ENCODE measurements at regions not wholly inside any gene's neighbourhood (a gene's known extent, or its start where the extent isn't known, plus 50 kb on each side); places are given as distances from the start of the nearest gene placed in this dataset.

GRCh38 chr16:73152386-73153125 is 104.6 kb upstream of the ZFHX3 start:
- Histone ChIP-seq H3K36me3 (no peaks in the 10 kb centered on the region), H3K27ac (no peak overlapping the region), H3K4me3 (no peak overlapping the region), H3K9me3 (no peaks in the 10 kb centered on the region), H3K27me3 (no peaks in the 10 kb centered on the region), H3K4me1 (no peaks in the 10 kb centered on the region)
- TF ChIP-seq CTCF (IDR thresholded peaks at IDR 0.05): no peak
- TF ChIP-seq POLR2A (IDR thresholded peaks at IDR 0.05): no peak
- TF ChIP-seq POLR2AphosphoS5 (IDR thresholded peaks at IDR 0.05; ENCODE audit: insufficient read depth in 1 of 2, low read depth in 1 of 2): no peak
- DNase-seq (ENCODE audit: extremely low spot score in 2 of 2): no peak
- intact Hi-C loops (cut with DNase I): no loop called here

GRCh38 chr16:73151941-73152340 is 104.0 kb upstream of the ZFHX3 start:
- no peak overlapping the region for H3K27ac ChIP-seq
- intact Hi-C loops (cut with DNase I): no loop called here
- H3K36me3 ChIP-seq: no peaks in the 10 kb centered on the region
- TF ChIP-seq POLR2A (IDR thresholded peaks at IDR 0.05) (no peak), CTCF (IDR thresholded peaks at IDR 0.05) (no peak), POLR2AphosphoS5 (IDR thresholded peaks at IDR 0.05; ENCODE audit: insufficient read depth in 1 of 2, low read depth in 1 of 2) (no peak)
- DNase-seq (ENCODE audit: extremely low spot score in 2 of 2): no peak
- H3K27me3 ChIP-seq: no peaks in the 10 kb centered on the region
- H3K4me1 ChIP-seq: no peaks in the 10 kb centered on the region
- H3K9me3 ChIP-seq: no peaks in the 10 kb centered on the region
- H3K4me3 ChIP-seq: no peak overlapping the region

DNA sequence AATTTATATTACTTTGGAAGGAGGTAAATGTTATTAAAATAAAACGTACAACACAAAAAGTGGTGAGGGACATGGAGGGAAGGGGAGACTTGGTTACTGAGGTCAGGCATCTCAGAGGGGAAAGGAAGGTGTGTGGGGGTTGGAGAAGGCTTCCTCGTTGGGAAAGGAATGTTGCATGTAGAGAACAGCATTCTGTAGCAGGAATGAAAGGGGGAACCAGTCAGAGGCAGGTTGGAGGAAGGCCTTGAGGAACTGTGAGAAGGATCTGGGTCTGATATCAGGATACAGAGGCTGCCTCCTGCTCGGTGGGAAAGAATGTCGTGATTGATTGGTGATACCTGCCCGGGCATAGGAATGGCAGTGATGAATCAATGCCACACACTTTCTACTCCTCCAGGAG is 103.3 kb upstream of the ZFHX3 start:
- Histone ChIP-seq H3K36me3 (no peaks in the 10 kb centered on the region), H3K27me3 (no peaks in the 10 kb centered on the region), H3K9me3 (no peaks in the 10 kb centered on the region), H3K4me1 (no peaks in the 10 kb centered on the region), H3K27ac (no peak overlapping the region), H3K4me3 (no peak overlapping the region)
- intact Hi-C loops (cut with DNase I): no loop called here
- TF ChIP-seq POLR2A (IDR thresholded peaks at IDR 0.05) (no peak), POLR2AphosphoS5 (IDR thresholded peaks at IDR 0.05; ENCODE audit: insufficient read depth in 1 of 2, low read depth in 1 of 2) (no peak), CTCF (IDR thresholded peaks at IDR 0.05) (no peak)
- DNase-seq (ENCODE audit: extremely low spot score in 2 of 2): no peak

DNA sequence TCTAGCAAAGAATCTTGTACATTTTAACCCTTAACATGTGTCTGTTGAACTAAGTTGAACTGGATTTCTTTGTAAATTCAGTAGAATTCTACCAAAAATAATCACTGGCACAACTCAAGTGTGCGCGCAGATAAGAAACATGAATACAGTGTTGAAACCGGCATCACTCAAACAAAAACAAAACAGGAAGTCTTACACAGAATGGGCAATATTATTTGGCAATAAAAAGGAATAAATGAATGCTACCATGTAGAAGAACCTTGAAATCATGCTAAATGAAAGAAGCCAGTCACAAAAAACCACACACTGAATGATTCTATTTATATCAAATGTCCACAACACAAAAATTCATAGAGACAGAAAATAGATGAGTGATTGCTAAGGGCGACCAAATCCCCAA is 102.9 kb upstream of the ZFHX3 start:
- Histone ChIP-seq H3K27ac (no peak overlapping the region), H3K36me3 (no peaks in the 10 kb centered on the region), H3K27me3 (no peaks in the 10 kb centered on the region), H3K4me1 (no peaks in the 10 kb centered on the region), H3K9me3 (no peaks in the 10 kb centered on the region), H3K4me3 (no peak overlapping the region)
- intact Hi-C loops (cut with DNase I): no loop called here
- TF ChIP-seq CTCF (IDR thresholded peaks at IDR 0.05) (no peak), POLR2AphosphoS5 (IDR thresholded peaks at IDR 0.05; ENCODE audit: insufficient read depth in 1 of 2, low read depth in 1 of 2) (no peak), POLR2A (IDR thresholded peaks at IDR 0.05) (no peak)
- DNase-seq (ENCODE audit: extremely low spot score in 2 of 2): no peak

DNA sequence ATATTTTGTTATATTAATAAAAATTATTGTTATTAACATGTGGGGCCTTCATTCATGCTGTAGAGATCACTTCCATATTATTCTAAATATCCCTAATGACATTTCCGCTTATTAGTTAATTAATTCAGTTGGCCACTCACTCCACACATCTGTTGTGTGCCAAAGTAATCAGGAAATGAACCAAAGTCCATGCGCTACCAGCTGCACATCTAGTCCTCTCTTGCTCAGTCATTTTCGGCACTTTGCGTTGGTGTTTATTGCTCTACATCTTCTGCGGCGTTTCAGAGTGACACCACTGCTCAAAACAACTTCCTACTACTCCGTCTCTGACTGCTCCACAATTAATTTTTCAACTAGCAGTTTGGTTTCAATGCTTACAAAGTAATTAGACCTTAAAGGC is 101.4 kb upstream of the ZFHX3 start:
- no peak overlapping the region for H3K27ac ChIP-seq
- no peak for TF ChIP-seq POLR2AphosphoS5 (IDR thresholded peaks at IDR 0.05; ENCODE audit: insufficient read depth in 1 of 2, low read depth in 1 of 2)
- no peak for TF ChIP-seq CTCF (IDR thresholded peaks at IDR 0.05)
- TF ChIP-seq POLR2A (IDR thresholded peaks at IDR 0.05): no peak
- H3K27me3 ChIP-seq: no peaks in the 10 kb centered on the region
- intact Hi-C loops (cut with DNase I): no loop called here
- no peaks in the 10 kb centered on the region for H3K4me1 ChIP-seq
- H3K36me3 ChIP-seq: no peaks in the 10 kb centered on the region
- H3K4me3 ChIP-seq: no peak overlapping the region
- H3K9me3 ChIP-seq: no peaks in the 10 kb centered on the region
- no peak for DNase-seq (ENCODE audit: extremely low spot score in 2 of 2)

All from vagina (tissue), 2 donors.